ENCODE measurements at regions not wholly inside any gene's neighbourhood (a gene's known extent, or its start where the extent isn't known, plus 50 kb on each side); places are given as distances from the start of the nearest gene placed in this dataset.
A peak's percentile ranks its signal among the peaks of the same experiment; 100 is the strongest.

DNA sequence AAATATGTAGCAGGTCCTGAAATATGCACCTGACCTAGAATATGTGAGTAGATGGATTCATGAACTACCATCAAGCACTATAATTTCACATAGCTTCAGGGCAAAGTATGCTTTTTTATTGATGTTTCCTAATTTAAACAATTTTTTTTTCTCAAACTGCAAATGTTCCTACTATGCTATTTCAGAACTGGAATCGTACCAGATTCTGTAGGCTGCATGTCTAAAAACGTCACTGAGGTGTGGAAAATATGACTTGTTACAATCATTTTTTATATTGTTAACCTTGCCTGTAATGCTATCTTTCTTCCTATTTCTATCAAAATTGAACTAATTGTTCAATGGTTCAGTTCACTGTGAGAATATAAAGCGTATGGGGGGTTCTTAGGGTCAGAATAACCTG, 78.0 kb upstream of the RERGL start:
- ATAC-seq = no peak
- no peak overlapping the region for H3K4me3 ChIP-seq

DNA sequence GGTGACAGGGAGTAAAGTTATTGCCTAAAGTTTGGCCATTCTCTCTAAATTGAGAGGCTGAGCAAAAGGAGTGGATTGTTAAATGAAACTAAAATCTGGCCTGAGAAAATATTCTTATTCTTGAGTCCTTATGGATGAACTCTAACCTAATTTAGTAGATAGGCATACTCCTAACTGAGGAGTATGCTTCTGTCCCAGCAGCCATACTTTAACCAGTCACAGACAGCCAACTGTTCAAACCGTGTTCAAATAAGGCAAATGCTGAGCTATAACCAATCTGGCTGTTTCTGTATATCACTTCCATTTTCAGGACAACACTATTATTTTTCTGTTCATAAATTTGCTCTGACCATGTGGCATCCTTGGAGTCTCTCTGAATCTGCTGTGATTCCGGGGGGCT, 75.9 kb upstream of the RERGL start:
- Histone ChIP-seq H3K9me3 (no peaks in the 10 kb centered on the region), H3K36me3 (ENCODE audit: low read depth) (no peaks in the 10 kb centered on the region), H3K4me1 (ENCODE audit: low read depth) (no peaks in the 10 kb centered on the region), H3K4me3 (no peak overlapping the region)
- no peak for DNase-seq
- no peak for ATAC-seq
- TF ChIP-seq, protein P1, sequence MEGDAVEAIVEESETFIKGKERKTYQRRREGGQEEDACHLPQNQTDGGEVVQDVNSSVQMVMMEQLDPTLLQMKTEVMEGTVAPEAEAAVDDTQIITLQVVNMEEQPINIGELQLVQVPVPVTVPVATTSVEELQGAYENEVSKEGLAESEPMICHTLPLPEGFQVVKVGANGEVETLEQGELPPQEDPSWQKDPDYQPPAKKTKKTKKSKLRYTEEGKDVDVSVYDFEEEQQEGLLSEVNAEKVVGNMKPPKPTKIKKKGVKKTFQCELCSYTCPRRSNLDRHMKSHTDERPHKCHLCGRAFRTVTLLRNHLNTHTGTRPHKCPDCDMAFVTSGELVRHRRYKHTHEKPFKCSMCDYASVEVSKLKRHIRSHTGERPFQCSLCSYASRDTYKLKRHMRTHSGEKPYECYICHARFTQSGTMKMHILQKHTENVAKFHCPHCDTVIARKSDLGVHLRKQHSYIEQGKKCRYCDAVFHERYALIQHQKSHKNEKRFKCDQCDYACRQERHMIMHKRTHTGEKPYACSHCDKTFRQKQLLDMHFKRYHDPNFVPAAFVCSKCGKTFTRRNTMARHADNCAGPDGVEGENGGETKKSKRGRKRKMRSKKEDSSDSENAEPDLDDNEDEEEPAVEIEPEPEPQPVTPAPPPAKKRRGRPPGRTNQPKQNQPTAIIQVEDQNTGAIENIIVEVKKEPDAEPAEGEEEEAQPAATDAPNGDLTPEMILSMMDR (IDR thresholded peaks at IDR 0.05) = no peak
- intact Hi-C loops (cut with DNase I, micrococcal nuclease) = no loop called here

More for the DNA sequence above, 78.0 kb upstream of the RERGL start:
- Histone ChIP-seq H3K4me1 (ENCODE audit: low read depth) (no peaks in the 10 kb centered on the region), H3K9me3 (peaks cover 8% of the 10 kb centered on the region), H3K36me3 (ENCODE audit: low read depth) (no peaks in the 10 kb centered on the region)
- intact Hi-C loops (cut with DNase I, micrococcal nuclease) = no loop called here
- TF ChIP-seq, protein P1 (IDR thresholded peaks at IDR 0.05) = no peak
- no peak for DNase-seq

DNA sequence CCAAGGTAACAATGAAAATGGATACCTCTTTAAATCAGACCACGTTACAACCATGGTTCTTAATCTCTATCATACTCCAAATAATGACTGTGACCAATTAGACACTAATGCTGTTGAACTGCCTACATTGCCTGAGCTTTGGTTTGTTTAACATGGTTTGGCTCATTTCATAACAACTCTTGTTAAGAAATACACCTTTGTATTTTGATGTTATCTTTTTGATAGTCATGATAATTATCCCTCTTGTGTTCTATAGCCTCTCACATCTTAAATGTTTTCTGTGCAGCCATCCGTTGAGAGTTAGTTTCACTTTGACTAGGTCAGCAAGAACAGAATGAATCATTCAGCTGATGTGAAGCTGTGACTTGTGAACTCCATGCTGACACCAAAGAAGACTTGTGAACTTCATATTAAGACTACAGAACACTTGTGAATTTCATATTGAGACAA, 75.5 kb upstream of the RERGL start:
- DNase-seq (no peak), ATAC-seq (peak; percentile 66)
- no peaks in the 10 kb centered on the region for H3K4me1 ChIP-seq (ENCODE audit: low read depth)
- TF ChIP-seq, protein P1 (IDR thresholded peaks at IDR 0.05) = no peak
- H3K36me3 ChIP-seq (ENCODE audit: low read depth) = no peaks in the 10 kb centered on the region
- H3K9me3 ChIP-seq = no peaks in the 10 kb centered on the region
- intact Hi-C loops (cut with DNase I, micrococcal nuclease) = no loop called here
- H3K4me3 ChIP-seq = no peak overlapping the region

DNA sequence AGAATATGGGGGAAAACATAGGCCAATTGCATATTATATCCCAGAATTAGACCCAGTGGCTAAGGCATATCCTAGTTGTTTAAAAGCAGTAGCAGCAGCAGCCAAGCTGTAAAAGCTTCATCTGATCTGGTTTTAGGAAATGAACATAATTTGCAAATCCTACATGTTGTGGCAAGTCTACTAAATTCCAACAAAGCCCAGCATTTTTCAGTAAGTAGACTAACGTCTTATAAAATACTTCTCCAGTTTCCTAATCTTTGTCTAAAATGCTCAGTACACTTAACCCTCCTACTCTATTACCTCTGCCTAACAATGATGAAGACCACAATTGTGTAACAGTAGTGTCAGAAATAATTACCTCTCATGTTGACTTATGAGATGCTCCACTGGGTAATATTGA, 70.9 kb upstream of the RERGL start:
- DNase-seq (no peak), ATAC-seq (no peak)
- intact Hi-C loops (cut with DNase I, micrococcal nuclease) = no loop called here
- Histone ChIP-seq H3K36me3 (ENCODE audit: low read depth) (no peaks in the 10 kb centered on the region), H3K4me1 (ENCODE audit: low read depth) (no peaks in the 10 kb centered on the region), H3K4me3 (no peak overlapping the region), H3K9me3 (peaks cover 12% of the 10 kb centered on the region)
- TF ChIP-seq, protein P1 (IDR thresholded peaks at IDR 0.05) = no peak

DNA sequence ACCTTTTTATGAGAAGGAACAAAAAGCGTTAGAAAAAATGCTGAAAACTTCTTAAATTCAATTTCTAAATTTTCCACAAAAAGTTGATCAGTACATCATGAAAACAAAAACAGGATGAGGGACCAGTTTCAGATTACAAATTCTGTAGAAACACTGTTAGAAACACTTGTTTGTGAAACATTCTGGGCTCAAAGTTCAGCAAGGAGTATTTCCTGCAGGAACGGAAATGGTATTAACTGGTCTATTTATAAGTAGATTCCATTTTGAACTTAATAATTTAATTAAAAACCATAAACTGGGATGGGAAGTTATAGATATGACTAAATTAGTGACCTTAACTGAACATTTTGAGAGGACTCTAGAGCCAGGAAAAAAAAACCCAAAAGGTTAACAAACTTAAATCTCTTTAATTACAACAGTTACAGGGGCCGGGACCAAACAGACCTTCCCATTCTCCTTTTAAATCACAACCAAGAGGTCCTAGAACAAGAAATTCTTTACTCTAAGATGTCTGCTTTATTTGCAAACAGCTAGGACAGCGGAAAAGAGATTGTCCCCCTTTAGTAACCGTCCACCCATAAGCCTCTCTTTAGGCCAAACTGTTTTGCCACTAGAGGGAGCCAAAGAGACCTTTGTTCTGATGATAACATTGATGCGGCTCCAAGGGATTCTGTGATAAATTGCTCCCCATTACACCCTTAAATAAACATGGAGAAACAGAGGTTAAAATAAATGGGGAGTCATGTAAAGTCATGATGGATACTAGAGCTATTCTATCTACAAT, 69.0 kb upstream of the RERGL start:
- H3K9me3 ChIP-seq = peaks cover 12% of the 10 kb centered on the region
- no peaks in the 10 kb centered on the region for H3K36me3 ChIP-seq (ENCODE audit: low read depth)
- DNase-seq (peak in 1 of 3 donors; percentile 63), ATAC-seq (no peak)
- TF ChIP-seq, protein P1 (IDR thresholded peaks at IDR 0.05) = peak; percentile 16
- intact Hi-C loops (cut with DNase I, micrococcal nuclease) = no loop called here
- no peak overlapping the region for H3K4me3 ChIP-seq
- H3K4me1 ChIP-seq (ENCODE audit: low read depth) = no peaks in the 10 kb centered on the region

Data from mucosa of descending colon (tissue), 3 donors.